ENCODE measurements at regions not wholly inside any gene's neighbourhood (a gene's known extent, or its start where the extent isn't known, plus 50 kb on each side); places are given as distances from the start of the nearest gene placed in this dataset. TPM values are rescaled to one million over a fixed set of nuclear protein-coding genes. Genes with fewer than 3 reads are reported as not detected.
"Not testable (repeated sequence)": the region's sequence is repeated elsewhere in the genome, so short reads cannot be mapped to it uniquely, and the experiment has no call there.

GRCh38 chr15:34490417-34491193, 53.0 kb upstream of the GOLGA8A start:
- Histone ChIP-seq H3K9me3 (ENCODE audit: insufficient read depth, low read depth, low read length) (peaks cover 9% of the 10 kb centered on the region), H3K4me3 (ENCODE audit: insufficient read depth, low read depth, low read length) (no peak overlapping the region), H3K27me3 (ENCODE audit: insufficient read depth, low read length) (peaks cover 53% of the 10 kb centered on the region), H4K20me1 (ENCODE audit: insufficient read depth, low read length) (no peaks in the 10 kb centered on the region), H3K79me2 (ENCODE audit: insufficient read depth, low read length) (no peaks in the 10 kb centered on the region), H2AFZ (ENCODE audit: low read depth, low read length) (peak overlapping the region; percentile 54), H3K9ac (ENCODE audit: low read length) (no peak overlapping the region), H3K36me3 (ENCODE audit: insufficient read depth, low read length) (no peaks in the 10 kb centered on the region), H3K4me2 (ENCODE audit: low read length) (peak overlapping the region; percentile 66), H3K27ac (ENCODE audit: low read depth, low read length) (no peak overlapping the region), H3K4me1 (ENCODE audit: insufficient read depth, low read length) (no peaks in the 10 kb centered on the region)
- FAIRE-seq (no peak), DNase-seq (ENCODE audit: low read depth) (no peak)
- Mint-ChIP-seq H3K27ac (ENCODE audit: unreplicated experiment) (no peak overlapping the region), H3K4me1 (ENCODE audit: low read depth, unreplicated experiment) (no peaks in the 10 kb centered on the region), H3K4me3 (ENCODE audit: unreplicated experiment) (peak overlapping the region; percentile 47), H3K36me3 (ENCODE audit: low read depth, unreplicated experiment) (no peaks in the 10 kb centered on the region), H3K9me3 (ENCODE audit: unreplicated experiment) (peaks cover 25% of the 10 kb centered on the region), H3K27me3 (ENCODE audit: low read depth, unreplicated experiment) (peaks cover 53% of the 10 kb centered on the region)
- TF ChIP-seq CTCF (IDR thresholded peaks at IDR 0.05; ENCODE audit: insufficient read depth, low read depth, low read length) (no peak), EZH2 (IDR thresholded peaks at IDR 0.05; ENCODE audit: insufficient read depth, low read length) (no peak)

GRCh38 chr15:34488973-34489959, 51.7 kb upstream of the GOLGA8A start:
- H3K27me3 ChIP-seq (ENCODE audit: insufficient read depth, low read length): peaks cover 41% of the 10 kb centered on the region
- H3K79me2 ChIP-seq (ENCODE audit: insufficient read depth, low read length); H3K9ac ChIP-seq (ENCODE audit: low read length); DNase-seq (ENCODE audit: low read depth); H3K4me2 ChIP-seq (ENCODE audit: low read length); H3K27ac ChIP-seq (ENCODE audit: low read depth, low read length); H3K4me3 ChIP-seq (ENCODE audit: insufficient read depth, low read depth, low read length); H3K36me3 Mint-ChIP-seq (ENCODE audit: low read depth, unreplicated experiment); H3K4me1 ChIP-seq (ENCODE audit: insufficient read depth, low read length); H3K4me1 Mint-ChIP-seq (ENCODE audit: low read depth, unreplicated experiment); H4K20me1 ChIP-seq (ENCODE audit: insufficient read depth, low read length); H3K9me3 ChIP-seq (ENCODE audit: insufficient read depth, low read depth, low read length); FAIRE-seq; H2AFZ ChIP-seq (ENCODE audit: low read depth, low read length); H3K36me3 ChIP-seq (ENCODE audit: insufficient read depth, low read length): not testable (repeated sequence)
- peaks cover 23% of the 10 kb centered on the region for H3K9me3 Mint-ChIP-seq (ENCODE audit: unreplicated experiment)
- H3K27me3 Mint-ChIP-seq (ENCODE audit: low read depth, unreplicated experiment): peaks cover 54% of the 10 kb centered on the region
- H3K4me3 Mint-ChIP-seq (ENCODE audit: unreplicated experiment): peak overlapping the region; percentile 45
- peak overlapping the region; percentile 72 for H3K27ac Mint-ChIP-seq (ENCODE audit: unreplicated experiment)

Small RNA genes lying in the stretch of these regions (microRNA-seq; reads per million reads assigned to microRNA genes)
- gene MIR1233-2: not detected

Data from astrocyte (in vitro differentiated cells and primary cell).